ENCODE measurements at regions not wholly inside any gene's neighbourhood (a gene's known extent, or its start where the extent isn't known, plus 50 kb on each side); places are given as distances from the start of the nearest gene placed in this dataset.

GRCh38 chr9:13642646-13643045 is 363.2 kb upstream of the MPDZ start:
- ChIA-PET RAD21 (ENCODE audit: unreplicated experiment) (no interaction called here), SMC1A (ENCODE audit: uncharacterized antibody, unreplicated experiment) (no interaction called here), POLR2A (no interaction called here), CTCF (no interaction called here)
- no peaks in the 10 kb centered on the region for H3K79me2 ChIP-seq (ENCODE audit: control insufficient read depth, insufficient read depth, low read length)
- no peak overlapping the region for H3K9ac ChIP-seq (ENCODE audit: control insufficient read depth, insufficient read depth, low read length)
- 27% methylated on average over 2 of the region's 2 CpGs for WGBS (ENCODE audit: insufficient coverage, insufficient replicate concordance, low lambda C conversion rate, missing lambda C conversion rate)
- FAIRE-seq (no peak), DNase-seq (ENCODE audit: low read depth, low spot score) (no peak), ATAC-seq (no peak)
- BruUV-seq (replicated peaks) = no TSS peak
- H3K4me1 ChIP-seq (ENCODE audit: control insufficient read depth, insufficient read depth, low read length) = no peaks in the 10 kb centered on the region
- H3K36me3 ChIP-seq (ENCODE audit: control insufficient read depth in 2 of 2, insufficient read depth in 2 of 2, low read length in 1 of 2) = no peaks in the 10 kb centered on the region
- H2AFZ ChIP-seq (ENCODE audit: control insufficient read depth, low read depth, low read length) = no peak overlapping the region
- H3K27ac ChIP-seq (ENCODE audit: control insufficient read depth, insufficient read depth) = no peak overlapping the region
- H3K27me3 ChIP-seq (replicated peaks in 1 of 2; ENCODE audit: control insufficient read depth in 2 of 2, insufficient read depth in 2 of 2, low read length in 1 of 2) = no peaks in the 10 kb centered on the region
- no peak overlapping the region for H3K4me2 ChIP-seq (ENCODE audit: control insufficient read depth, insufficient read depth)
- intact Hi-C loops (cut with micrococcal nuclease; ENCODE audit: unreplicated experiment) (no loop called here), in situ Hi-C loops (cut with MboI) (no loop called here)
- H3K4me3 ChIP-seq = no peak overlapping the region
- H3K9me3 ChIP-seq (replicated peaks; ENCODE audit: control insufficient read depth, insufficient read depth, low read length) = no peaks in the 10 kb centered on the region
- no peaks in the 10 kb centered on the region for H4K20me1 ChIP-seq (ENCODE audit: control insufficient read depth, insufficient read depth)
- TF ChIP-seq ZBED1 (IDR thresholded peaks at IDR 0.05; ENCODE audit: borderline replicate concordance) = no peak
- TF ChIP-seq KDM1A (IDR thresholded peaks at IDR 0.05; ENCODE audit: borderline replicate concordance) = no peak
- no peak for TF ChIP-seq RELA (IDR thresholded peaks at IDR 0.05; ENCODE audit: borderline replicate concordance, partially characterized antibody)
- TF ChIP-seq MEF2A (IDR thresholded peaks at IDR 0.05; ENCODE audit: insufficient read depth, low read depth, low read length) = no peak
- TF ChIP-seq CEBPB (IDR thresholded peaks at IDR 0.05; ENCODE audit: borderline replicate concordance in 1 of 2, low read depth in 2 of 2, low read length in 2 of 2) = no peak
- no peak for TF ChIP-seq ATF2 (IDR thresholded peaks at IDR 0.05; ENCODE audit: low read length)
- no peak for TF ChIP-seq ZBTB11 (CRISPR knock-in tag; IDR thresholded peaks at IDR 0.05)
- no peak for TF ChIP-seq ESRRA (IDR thresholded peaks at IDR 0.05; ENCODE audit: low read length)
- no peak for TF ChIP-seq NFXL1 (IDR thresholded peaks at IDR 0.05; ENCODE audit: borderline replicate concordance)
- no peak for TF ChIP-seq NFIC (IDR thresholded peaks at IDR 0.05; ENCODE audit: low read depth, low read length)
- TF ChIP-seq EZH2 (IDR thresholded peaks at IDR 0.05; ENCODE audit: borderline replicate concordance, control insufficient read depth, low read depth, low read length) = no peak
- TF ChIP-seq MYB (IDR thresholded peaks at IDR 0.05; ENCODE audit: borderline replicate concordance, low read depth, low read length) = no peak
- TF ChIP-seq BCLAF1 (IDR thresholded peaks at IDR 0.05) = no peak
- TF ChIP-seq DPF2 (IDR thresholded peaks at IDR 0.05) = no peak
- no peak for TF ChIP-seq HDAC6 (IDR thresholded peaks at IDR 0.05; ENCODE audit: unreplicated experiment)
- no peak for TF ChIP-seq SUZ12 (IDR thresholded peaks at IDR 0.05; ENCODE audit: unreplicated experiment)
- no peak for TF ChIP-seq RAD51 (IDR thresholded peaks at IDR 0.05)
- TF ChIP-seq SMAD1 (IDR thresholded peaks at IDR 0.05; ENCODE audit: low read depth, partially characterized antibody) = no peak
